DOHH2 (cell line): ENCODE measurements at regions not wholly inside any gene's neighbourhood (a gene's known extent, or its start where the extent isn't known, plus 50 kb on each side); places are given as distances from the start of the nearest gene placed in this dataset.

Experiments
- H3F3A ChIP-seq: fragments of 200-600 bp; sonication (generic), shearing (Covaris generic); 2 replicates; pipeline ENCODE4 v1.6.0; 2016; ENCODE audit warnings: antibody characterized with exemption, mild to moderate bottlenecking; ENCODE audit not compliant: control insufficient read depth, insufficient read depth
- H3K27ac ChIP-seq: fragments of 200-600 bp; sonication (generic); 2 replicates; pipeline ENCODE4 v1.5.1; 2014; ENCODE audit warnings: low read depth, mild to moderate bottlenecking, low read length, moderate library complexity
- H3K27me3 ChIP-seq: fragments of 200-600 bp; sonication (generic); 2 replicates; pipeline ENCODE4 v1.6.1; 2014; ENCODE audit warnings: mild to moderate bottlenecking, low read length, mixed read lengths; ENCODE audit not compliant: control insufficient read depth
- H3K36me3 ChIP-seq: fragments of 200-600 bp; sonication (generic); 2 replicates; pipeline ENCODE4 v1.6.1; 2014; ENCODE audit warnings: mild to moderate bottlenecking, low read length, moderate library complexity, mixed read lengths; ENCODE audit not compliant: control insufficient read depth
- H3K4me1 ChIP-seq: fragments of 200-600 bp; sonication (generic); 2 replicates; pipeline ENCODE4 v1.6.1; 2014; ENCODE audit warnings: mild to moderate bottlenecking, low read length, mixed read lengths; ENCODE audit not compliant: control insufficient read depth
- H3K4me2 ChIP-seq: fragments of 200-600 bp; sonication (generic); 2 replicates; pipeline ENCODE4 v1.6.0; 2014; ENCODE audit warnings: mild to moderate bottlenecking, low read length, moderate library complexity
- H3K4me3 ChIP-seq: fragments of 200-600 bp; sonication (generic); 2 replicates; pipeline ENCODE4 v1.5.1; 2014; ENCODE audit warnings: mild to moderate bottlenecking, low read length, mixed read lengths
- H3K79me2 ChIP-seq: fragments of 200-600 bp; sonication (generic); 2 replicates; pipeline ENCODE4 v1.6.1; 2014; ENCODE audit warnings: mild to moderate bottlenecking, low read length, mixed read lengths; ENCODE audit not compliant: control insufficient read depth
- H3K9me2 ChIP-seq: fragments of 200-600 bp; sonication (generic); replicated peaks from 2 replicates; pipeline ENCODE4 v1.6.1; 2014; ENCODE audit warnings: mild to moderate bottlenecking, low read length, mixed read lengths; ENCODE audit not compliant: control insufficient read depth
- H3K9me3 ChIP-seq: fragments of 200-600 bp; sonication (generic); 2 replicates; pipeline ENCODE4 v1.6.1; 2014; ENCODE audit warnings: antibody characterized with exemption, low read length, mixed read lengths; ENCODE audit not compliant: control insufficient read depth, insufficient read depth
- H4K20me1 ChIP-seq: fragments of 200-600 bp; sonication (generic); 2 replicates; pipeline ENCODE4 v1.6.0; 2014; ENCODE audit warnings: low read depth, mild to moderate bottlenecking, antibody characterized with exemption, low read length, moderate library complexity; ENCODE audit not compliant: control insufficient read depth, insufficient read depth
- EZH2phosphoT487 ChIP-seq: fragments of 200-600 bp; sonication (generic); IDR thresholded peaks from 2 replicates; pipeline ENCODE4 v1.6.1; 2017; ENCODE audit warnings: borderline replicate concordance, mild to moderate bottlenecking, antibody characterized with exemption, low read length, moderate library complexity, mixed read lengths
- TF ChIP-seq, protein P1 (sequence below): fragments of 200-600 bp; sonication (generic); IDR thresholded peaks from one replicate; pipeline ENCODE4 v1.5.1; 2014; ENCODE audit warnings: antibody characterized with exemption, mild to moderate bottlenecking, low read depth, low read length; ENCODE audit not compliant: poor library complexity, severe bottlenecking

DNA sequence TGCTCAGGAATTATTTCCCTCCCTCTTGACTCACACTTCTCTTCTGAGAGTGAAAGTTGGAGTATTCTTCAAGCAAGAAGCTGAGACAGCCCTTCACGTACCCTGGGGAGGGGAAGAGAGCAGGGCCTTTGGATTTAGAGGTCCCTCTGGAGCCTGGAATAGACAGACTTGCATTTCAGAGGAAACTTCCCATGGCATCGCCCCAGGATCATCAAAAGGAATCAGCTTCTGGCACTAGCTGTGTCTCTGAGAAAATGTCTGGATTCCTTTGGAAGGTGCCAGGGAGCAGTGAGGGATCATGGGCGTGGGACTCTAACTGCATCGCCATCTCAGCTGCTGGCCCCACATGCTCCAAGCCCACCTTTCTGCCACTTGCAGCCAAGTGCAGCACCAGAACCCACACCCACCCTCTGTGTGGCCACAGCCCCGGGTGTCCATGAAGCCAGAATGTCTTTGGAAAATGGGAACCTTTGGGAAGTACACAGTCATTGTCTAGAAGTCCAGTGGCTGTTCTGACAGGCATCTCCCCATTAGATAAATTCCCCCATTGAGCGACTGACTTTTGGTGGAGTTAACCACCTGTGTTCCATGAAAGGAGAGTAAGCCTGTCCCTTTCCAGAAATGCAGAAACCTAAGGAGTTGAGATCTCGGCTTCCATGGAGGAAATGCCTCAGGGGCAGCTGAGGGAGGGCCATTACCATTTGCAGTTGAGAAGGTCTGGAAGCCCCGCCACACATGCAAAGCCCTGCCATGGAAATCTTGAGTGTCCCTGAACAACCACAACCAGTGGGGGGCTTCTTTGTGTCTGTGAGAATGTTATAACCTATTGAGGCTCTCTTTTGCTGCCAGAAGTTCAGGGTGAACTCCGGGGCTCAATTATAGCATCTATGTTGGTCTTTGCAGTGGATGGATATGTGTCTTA is 57.8 kb upstream of the GDF10 start:
- TF ChIP-seq, protein P1, sequence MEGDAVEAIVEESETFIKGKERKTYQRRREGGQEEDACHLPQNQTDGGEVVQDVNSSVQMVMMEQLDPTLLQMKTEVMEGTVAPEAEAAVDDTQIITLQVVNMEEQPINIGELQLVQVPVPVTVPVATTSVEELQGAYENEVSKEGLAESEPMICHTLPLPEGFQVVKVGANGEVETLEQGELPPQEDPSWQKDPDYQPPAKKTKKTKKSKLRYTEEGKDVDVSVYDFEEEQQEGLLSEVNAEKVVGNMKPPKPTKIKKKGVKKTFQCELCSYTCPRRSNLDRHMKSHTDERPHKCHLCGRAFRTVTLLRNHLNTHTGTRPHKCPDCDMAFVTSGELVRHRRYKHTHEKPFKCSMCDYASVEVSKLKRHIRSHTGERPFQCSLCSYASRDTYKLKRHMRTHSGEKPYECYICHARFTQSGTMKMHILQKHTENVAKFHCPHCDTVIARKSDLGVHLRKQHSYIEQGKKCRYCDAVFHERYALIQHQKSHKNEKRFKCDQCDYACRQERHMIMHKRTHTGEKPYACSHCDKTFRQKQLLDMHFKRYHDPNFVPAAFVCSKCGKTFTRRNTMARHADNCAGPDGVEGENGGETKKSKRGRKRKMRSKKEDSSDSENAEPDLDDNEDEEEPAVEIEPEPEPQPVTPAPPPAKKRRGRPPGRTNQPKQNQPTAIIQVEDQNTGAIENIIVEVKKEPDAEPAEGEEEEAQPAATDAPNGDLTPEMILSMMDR: no peak
- no peak for TF ChIP-seq EZH2phosphoT487
- Histone ChIP-seq H3K36me3 (no peaks in the 10 kb centered on the region), H3K79me2 (no peaks in the 10 kb centered on the region), H3K4me1 (no peaks in the 10 kb centered on the region), H3K9me3 (no peaks in the 10 kb centered on the region), H3K4me3 (no peak overlapping the region), H4K20me1 (no peaks in the 10 kb centered on the region), H3K27me3 (no peaks in the 10 kb centered on the region), H3K9me2 (no peaks in the 10 kb centered on the region), H3K27ac (no peak overlapping the region), H3K4me2 (no peak overlapping the region), H3F3A (no peaks in the 10 kb centered on the region)

DNA sequence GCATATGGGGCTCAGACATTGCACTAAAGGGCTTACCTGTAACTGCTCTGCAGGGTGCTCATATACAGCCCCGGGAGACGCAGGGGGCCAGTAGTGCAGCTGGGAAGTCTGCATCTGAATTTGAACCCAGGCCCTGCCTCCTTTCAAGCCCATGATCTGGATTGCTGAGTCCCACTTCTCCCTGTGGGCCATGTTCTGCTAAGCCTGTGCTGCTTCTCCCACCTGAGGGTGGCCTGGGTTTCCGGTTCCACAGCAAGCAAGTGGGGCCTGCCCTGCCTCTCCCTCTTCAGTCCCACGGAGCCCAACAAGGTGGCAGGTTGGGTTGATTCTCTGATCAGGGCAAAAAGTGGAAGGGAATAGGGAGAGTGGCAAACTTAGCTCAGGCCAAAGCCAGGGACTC is 56.6 kb upstream of the GDF10 start:
- H3K4me2 ChIP-seq: no peak overlapping the region
- H3K9me2 ChIP-seq: no peaks in the 10 kb centered on the region
- no peaks in the 10 kb centered on the region for H4K20me1 ChIP-seq
- no peak overlapping the region for H3K4me3 ChIP-seq
- TF ChIP-seq, protein P1: no peak
- no peak for TF ChIP-seq EZH2phosphoT487
- H3K27ac ChIP-seq: no peak overlapping the region
- no peaks in the 10 kb centered on the region for H3K79me2 ChIP-seq
- H3K27me3 ChIP-seq: no peaks in the 10 kb centered on the region
- H3K36me3 ChIP-seq: no peaks in the 10 kb centered on the region
- no peaks in the 10 kb centered on the region for H3K4me1 ChIP-seq
- H3F3A ChIP-seq: no peaks in the 10 kb centered on the region
- no peaks in the 10 kb centered on the region for H3K9me3 ChIP-seq

DNA sequence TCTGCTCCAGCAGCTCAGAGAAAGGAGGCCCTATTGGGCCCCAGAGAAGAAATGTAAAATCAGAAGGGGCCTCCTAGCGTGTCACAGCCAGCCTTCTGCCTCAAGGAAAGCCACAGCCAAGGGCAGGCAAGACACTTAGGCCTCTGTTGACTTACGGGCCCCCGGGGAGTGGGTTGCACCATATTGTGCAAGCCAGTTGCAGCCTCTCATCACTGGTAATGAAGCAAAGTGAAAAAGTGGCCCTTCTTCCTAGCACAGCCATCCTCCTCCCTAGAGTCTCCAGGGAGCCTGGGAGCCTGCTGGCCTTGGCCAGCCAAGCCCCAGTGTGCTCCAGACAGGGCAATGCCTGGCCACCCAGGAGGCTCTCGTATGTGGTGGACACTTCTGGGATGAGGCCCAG is 56.2 kb upstream of the GDF10 start:
- Histone ChIP-seq H3K4me3 (no peak overlapping the region), H3K27me3 (no peaks in the 10 kb centered on the region), H3K4me1 (no peaks in the 10 kb centered on the region), H3K36me3 (no peaks in the 10 kb centered on the region), H3K9me2 (no peaks in the 10 kb centered on the region), H3K79me2 (no peaks in the 10 kb centered on the region), H3F3A (no peaks in the 10 kb centered on the region), H3K4me2 (no peak overlapping the region), H3K27ac (no peak overlapping the region), H4K20me1 (no peaks in the 10 kb centered on the region), H3K9me3 (no peaks in the 10 kb centered on the region)
- TF ChIP-seq, protein P1: no peak
- TF ChIP-seq EZH2phosphoT487: no peak
